H1 (cell line): ENCODE measurements at regions not wholly inside any gene's neighbourhood (a gene's known extent, or its start where the extent isn't known, plus 50 kb on each side); places are given as distances from the start of the nearest gene placed in this dataset.

Experiments used
- EGR1 ChIP-seq: IDR thresholded peaks from 2 replicates; pipeline ENCODE4 v1.6.1; 2011; ENCODE audit warnings: low read depth, low read length, borderline replicate concordance
- FOSL1 ChIP-seq: IDR thresholded peaks from 2 replicates; pipeline ENCODE4 v1.6.1; 2011; ENCODE audit warnings: mild to moderate bottlenecking, low read depth, low read length, moderate library complexity; ENCODE audit not compliant: insufficient read depth

GRCh38 chr10:128300290-128300824 lies 174.1 kb upstream of the MKI67 start (continued):
- no peak for TF ChIP-seq EGR1
- TF ChIP-seq FOSL1 = no peak
